H1 (cell line): ENCODE measurements at regions not wholly inside any gene's neighbourhood (a gene's known extent, or its start where the extent isn't known, plus 50 kb on each side); places are given as distances from the start of the nearest gene placed in this dataset.

ENCODE experiments used
- CTCF ChIA-PET: fragments of 300-600 bp; sonication (Branson Sonifier 250); formaldehyde crosslinking; loops from one replicate; lab custom pipeline; 2021; ENCODE audit not compliant: partially characterized antibody; lab: Charles Lee
- POLR2A ChIA-PET: fragments of 300-600 bp; sonication (Branson Sonifier 250); formaldehyde crosslinking; loops from one replicate; lab custom pipeline; 2021; ENCODE audit warnings: inconsistent platforms; ENCODE audit not compliant: partially characterized antibody; lab: Charles Lee
- DNase-seq, 2 experiments: peaks; one replicate each; pipeline versions ENCODE4 v3.0.0 to v3.0.0-alpha.2; 2010 to 2022; ENCODE audit warnings: low spot score in 2 of 2, low read depth in 1 of 2, mixed read lengths in 1 of 2
- FAIRE-seq: peaks from 2 replicates; lab custom pipeline; 2011; peaks lifted over from hg19 to GRCh38; lab: Jason Lieb, UNC
- H2AFZ ChIP-seq: 2 replicates; pipeline ENCODE4 v1.8.1; 2012; ENCODE audit warnings: low read length, inconsistent platforms
- H2AK5ac ChIP-seq: 2 replicates; pipeline ENCODE4 v1.6.1; 2013; ENCODE audit warnings: low read depth, low read length
- H2BK120ac ChIP-seq: replicated peaks from 2 replicates; pipeline ENCODE3; 2013; ENCODE audit warnings: low read depth, low read length, inconsistent platforms
- H2BK12ac ChIP-seq: 2 replicates; pipeline ENCODE4 v1.6.1; 2013; ENCODE audit warnings: low read depth, low read length
- H2BK15ac ChIP-seq: 2 replicates; pipeline ENCODE4 v1.6.1; 2013; ENCODE audit warnings: low read length
- H2BK20ac ChIP-seq: 2 replicates; pipeline ENCODE4 v1.6.1; 2013; ENCODE audit warnings: low read length
- H2BK5ac ChIP-seq: 2 replicates; pipeline ENCODE4 v1.6.1; 2013; ENCODE audit warnings: low read depth, low read length
- H3K14ac ChIP-seq: 2 replicates; pipeline ENCODE4 v1.6.1; 2013; ENCODE audit warnings: inconsistent platforms; ENCODE audit not compliant: insufficient read length
- H3K18ac ChIP-seq: 2 replicates; pipeline ENCODE4 v1.6.1; 2013; ENCODE audit warnings: low read length; ENCODE audit errors: extremely low read depth
- H3K23ac ChIP-seq: 2 replicates; pipeline ENCODE4 v1.6.1; 2013; ENCODE audit warnings: inconsistent platforms; ENCODE audit not compliant: insufficient read length
- H3K23me2 ChIP-seq: 2 replicates; pipeline ENCODE4 v1.6.1; 2013; ENCODE audit warnings: low read depth, low read length
- H3K27ac ChIP-seq: 2 replicates; pipeline ENCODE4 v1.6.1; 2011; ENCODE audit warnings: low read depth, low read length, inconsistent platforms
- H3K27me3 ChIP-seq, 4 experiments: replicated peaks in 1 of 4; 1 replicate in 1 of 4; 2 replicates in 3 of 4; pipeline versions ENCODE4 v1.6.1 to v1.8.1; 2011 to 2013; ENCODE audit warnings: low read length in 3 of 4, mild to moderate bottlenecking in 3 of 4, inconsistent platforms in 2 of 4, mixed read lengths in 2 of 4, moderate library complexity in 1 of 4; ENCODE audit not compliant: control insufficient read depth in 3 of 4, insufficient read depth in 3 of 4; ENCODE audit errors: extremely low read depth in 1 of 4
- H3K36me3 ChIP-seq, 4 experiments: 2 replicates each; pipeline versions ENCODE4 v1.6.1 to v1.8.1; 2011 to 2013; ENCODE audit warnings: mild to moderate bottlenecking in 4 of 4, low read length in 3 of 4, moderate library complexity in 2 of 4, control low read depth in 1 of 4, inconsistent platforms in 1 of 4; ENCODE audit not compliant: insufficient read depth in 4 of 4, control insufficient read depth in 2 of 4
- H3K4ac ChIP-seq: replicated peaks from 2 replicates; pipeline ENCODE3; 2013; ENCODE audit warnings: low read length, low read depth, mixed read lengths, inconsistent platforms; ENCODE audit not compliant: insufficient read length
- H3K4me1 ChIP-seq, 4 experiments: replicated peaks in 1 of 4; 1 replicate in 1 of 4; 2 replicates in 3 of 4; pipeline versions ENCODE4 v1.6.1 to v1.8.1; 2011 to 2013; ENCODE audit warnings: low read length in 3 of 4, inconsistent platforms in 2 of 4, mixed read lengths in 1 of 4; ENCODE audit not compliant: insufficient read depth in 4 of 4, control insufficient read depth in 3 of 4
- H3K4me2 ChIP-seq, 2 experiments: 2 replicates each; pipeline versions ENCODE4 v1.6.1 to v1.8.1; 2011 to 2013; ENCODE audit warnings: low read depth in 2 of 2, low read length in 2 of 2, control low read depth in 1 of 2, inconsistent platforms in 1 of 2, mild to moderate bottlenecking in 1 of 2; ENCODE audit not compliant: insufficient read depth in 1 of 2
- H3K4me3 ChIP-seq, 4 experiments: fragments of 200-600, 300-600 bp in 1 of 4; sonication (generic), shearing (Covaris generic), sonication (Bioruptor Twin) in 1 of 4; 2 replicates each; pipeline versions ENCODE4 v1.5.1 to v1.8.1; 2011 to 2016; ENCODE audit warnings: low read length in 4 of 4, low read depth in 3 of 4, control low read depth in 2 of 4, inconsistent platforms in 2 of 4, mild to moderate bottlenecking in 2 of 4, mixed read lengths in 1 of 4, moderate library complexity in 1 of 4; ENCODE audit not compliant: insufficient read depth in 2 of 4; ENCODE audit errors: extremely low read depth in 1 of 4
- H3K56ac ChIP-seq: replicated peaks from 2 replicates; pipeline ENCODE3; 2013; ENCODE audit warnings: low read depth, mild to moderate bottlenecking, mixed read lengths, low read length, inconsistent platforms; ENCODE audit not compliant: insufficient read length
- H3K79me1 ChIP-seq: 2 replicates; pipeline ENCODE4 v1.6.1; 2013; ENCODE audit warnings: low read depth, low read length, control low read depth
- H3K79me2 ChIP-seq, 2 experiments: 2 replicates each; pipeline versions ENCODE4 v1.6.1 to v1.8.1; 2012 to 2013; ENCODE audit warnings: low read length in 2 of 2, mild to moderate bottlenecking in 2 of 2, inconsistent platforms in 1 of 2; ENCODE audit not compliant: insufficient read depth in 2 of 2, control insufficient read depth in 1 of 2
- H3K9ac ChIP-seq, 4 experiments: replicated peaks in 1 of 4; 1 replicate in 1 of 4; 2 replicates in 3 of 4; pipeline versions ENCODE4 v1.6.1 to v1.8.1; 2011 to 2013; ENCODE audit warnings: low read depth in 3 of 4, low read length in 3 of 4, control low read depth in 2 of 4, mild to moderate bottlenecking in 2 of 4, moderate library complexity in 2 of 4, inconsistent platforms in 1 of 4; ENCODE audit errors: extremely low read depth in 1 of 4
- H3K9me3 ChIP-seq, 2 experiments: 2 replicates each; pipeline versions ENCODE4 v1.6.1 to v1.8.1; 2012 to 2013; ENCODE audit warnings: mild to moderate bottlenecking in 2 of 2, moderate library complexity in 2 of 2, control low read depth in 1 of 2, inconsistent platforms in 1 of 2, low read depth in 1 of 2, low read length in 1 of 2, mixed read lengths in 1 of 2; ENCODE audit not compliant: insufficient read depth in 2 of 2
- H4K20me1 ChIP-seq, 2 experiments: replicated peaks in 1 of 2; 2 replicates each; pipeline versions ENCODE3 to v1.8.1; 2011 to 2013; ENCODE audit warnings: inconsistent platforms in 2 of 2, low read length in 2 of 2, mild to moderate bottlenecking in 1 of 2; ENCODE audit not compliant: insufficient read depth in 2 of 2, control insufficient read depth in 1 of 2
- H4K5ac ChIP-seq: 2 replicates; pipeline ENCODE4 v1.6.1; 2013; ENCODE audit warnings: low read length, low read depth, mixed read lengths, inconsistent platforms; ENCODE audit not compliant: insufficient read length
- H4K8ac ChIP-seq: 2 replicates; pipeline ENCODE4 v1.8.0; 2013; ENCODE audit warnings: mild to moderate bottlenecking, moderate library complexity, low read length, inconsistent platforms; ENCODE audit not compliant: insufficient read depth; ENCODE audit errors: extremely low read depth
- H4K91ac ChIP-seq: replicated peaks from 2 replicates; pipeline ENCODE3; 2013; ENCODE audit warnings: low read length, mixed read lengths, inconsistent platforms; ENCODE audit not compliant: insufficient read length
- BCL11A ChIP-seq, 2 experiments: IDR thresholded peaks; one replicate each; pipeline ENCODE4 v1.6.1; 2011; ENCODE audit warnings: low read depth in 2 of 2, low read length in 2 of 2, mild to moderate bottlenecking in 2 of 2
- CBX5 ChIP-seq: fragments of 300-800, 300-1000 bp; sonication (generic); IDR thresholded peaks from 2 replicates; pipeline ENCODE4 v1.7.1; 2016; ENCODE audit warnings: antibody characterized with exemption, low read length, low read depth
- CHD2 ChIP-seq: IDR thresholded peaks from 2 replicates; pipeline ENCODE4 v1.6.1; 2012; ENCODE audit warnings: low read length, improper control_type of control experiment
- E2F6 ChIP-seq: IDR thresholded peaks from 2 replicates; pipeline ENCODE4 v1.6.1; 2012; ENCODE audit warnings: inconsistent platforms
- EGR1 ChIP-seq: IDR thresholded peaks from 2 replicates; pipeline ENCODE4 v1.6.1; 2011; ENCODE audit warnings: low read depth, low read length, borderline replicate concordance
- HDAC2 ChIP-seq, 2 experiments: fragments of 300-600 bp in 1 of 2; sonication (generic) in 1 of 2; IDR thresholded peaks; 2 replicates each; pipeline ENCODE4 v1.6.1; 2011 to 2012; ENCODE audit warnings: low read depth in 2 of 2, low read length in 2 of 2, mild to moderate bottlenecking in 2 of 2, moderate library complexity in 2 of 2, borderline replicate concordance in 1 of 2, inconsistent platforms in 1 of 2
- MAFK ChIP-seq: IDR thresholded peaks from 2 replicates; pipeline ENCODE4 v1.6.1; 2012; ENCODE audit warnings: low read depth, mild to moderate bottlenecking, improper control_type of control experiment, low read length
- PHF8 ChIP-seq: fragments of 200-600 bp; sonication (generic); conservative IDR thresholded peaks from 2 replicates; pipeline ENCODE4 v1.7.1; 2012; ENCODE audit warnings: low read depth, mild to moderate bottlenecking, inconsistent platforms, low read length, moderate library complexity
- POLR2A ChIP-seq, 2 experiments: IDR thresholded peaks; 1 replicate in 1 of 2; 2 replicates in 1 of 2; pipeline ENCODE4 v1.6.1; 2011; ENCODE audit warnings: low read depth in 2 of 2, low read length in 2 of 2, mild to moderate bottlenecking in 2 of 2; ENCODE audit errors: control extremely low read depth in 1 of 2
- POLR2AphosphoS5 ChIP-seq: IDR thresholded peaks from 2 replicates; pipeline ENCODE4 v1.6.1; 2011; ENCODE audit warnings: low read depth, low read length
- RBBP5 ChIP-seq: IDR thresholded peaks from 2 replicates; pipeline ENCODE4 v1.7.1; 2012; ENCODE audit warnings: low read depth, mild to moderate bottlenecking, inconsistent platforms, low read length, moderate library complexity, borderline replicate concordance
- SIN3A ChIP-seq, 2 experiments: IDR thresholded peaks in 1 of 2; conservative IDR thresholded peaks in 1 of 2; 2 replicates each; pipeline ENCODE4 v1.6.1; 2011 to 2012; ENCODE audit warnings: low read length in 2 of 2, improper control_type of control experiment in 1 of 2, low read depth in 1 of 2, mild to moderate bottlenecking in 1 of 2
- SIX5 ChIP-seq: IDR thresholded peaks from 2 replicates; pipeline ENCODE4 v1.6.1; 2011; ENCODE audit warnings: mild to moderate bottlenecking, low read depth, low read length
- WGBS, 2 experiments: shearing (Covaris generic) in 1 of 2; methylation state at CpG; one replicate each; pipeline versions ENCODE4 v1.1.6 to v1.1.7; 2013 to 2015; ENCODE audit warnings: low lambda C conversion rate in 2 of 2, mixed read lengths in 2 of 2, inconsistent platforms in 1 of 2, low coverage in 1 of 2, missing lambda C conversion rate in 1 of 2; ENCODE audit not compliant: insufficient replicate concordance in 2 of 2, insufficient coverage in 1 of 2, insufficient read length in 1 of 2; ENCODE audit errors: extremely low coverage in 1 of 2, missing lambda C conversion rate in 1 of 2; 5-methylcytosine and 5-hydroxymethylcytosine counted together

GRCh38 chr9:21589344-21590056 is 107.4 kb upstream of the IFNE start:
- FAIRE-seq = no peak
- H3K4me3 ChIP-seq = no peak overlapping the region
- no peak overlapping the region for H3K14ac ChIP-seq
- H2BK120ac ChIP-seq = no peak overlapping the region
- no peaks in the 10 kb centered on the region for H3K27me3 ChIP-seq
- no peak overlapping the region for H3K56ac ChIP-seq
- no peak overlapping the region for H3K18ac ChIP-seq
- no peak overlapping the region for H3K23ac ChIP-seq
- H3K4me1 ChIP-seq = peaks cover 0 to 7% (median 0%) of the 10 kb centered on the region in 4 experiments; a peak in 2 of 7 replicates
- H2BK12ac ChIP-seq = no peak overlapping the region
- no peak overlapping the region for H2BK20ac ChIP-seq
- no peak overlapping the region for H4K8ac ChIP-seq
- no peak overlapping the region for H3K27ac ChIP-seq
- WGBS, 2 experiments = 92% methylated on average over 8 of the region's 8 CpGs; no CpG with 5 or more reads in 1 of the 2 experiments
- no peaks in the 10 kb centered on the region for H3K9me3 ChIP-seq
- POLR2A ChIA-PET = no interaction called here
- H2BK5ac ChIP-seq = no peak overlapping the region
- no peak overlapping the region for H3K4me2 ChIP-seq
- CTCF ChIA-PET = interaction anchor here (1.0 kb wide), 1 partner anchor 124 kb away, joined by 3 read pairs; no protein-coding TSS in a partner anchor
- H2AFZ ChIP-seq = peak overlapping the region; percentile 65
- H4K20me1 ChIP-seq = no peaks in the 10 kb centered on the region
- H3K23me2 ChIP-seq = no peaks in the 10 kb centered on the region
- no peaks in the 10 kb centered on the region for H3K79me1 ChIP-seq
- H4K91ac ChIP-seq = no peak overlapping the region
- no peak overlapping the region for H4K5ac ChIP-seq
- no peak overlapping the region for H3K9ac ChIP-seq
- no peaks in the 10 kb centered on the region for H3K36me3 ChIP-seq
- no peak overlapping the region for H3K4ac ChIP-seq
- no peaks in the 10 kb centered on the region for H3K79me2 ChIP-seq
- H2BK15ac ChIP-seq = no peak overlapping the region
- no peak for DNase-seq
- H2AK5ac ChIP-seq = no peak overlapping the region
- no peak for TF ChIP-seq SIN3A (conservative IDR thresholded peaks at IDR 0.05 in 1 of 2, IDR thresholded peaks at IDR 0.05 in 1 of 2; ENCODE audit: low read depth in 1 of 2, low read length in 2 of 2)
- no peak for TF ChIP-seq E2F6
- no peak for TF ChIP-seq CBX5
- no peak for TF ChIP-seq MAFK
- no peak for TF ChIP-seq SIX5
- TF ChIP-seq HDAC2 (IDR thresholded peaks at IDR 0.05; ENCODE audit: borderline replicate concordance in 1 of 2, low read depth in 2 of 2, low read length in 2 of 2) = no peak
- TF ChIP-seq EGR1 = no peak
- TF ChIP-seq CHD2 = no peak
- TF ChIP-seq PHF8 = no peak
- no peak for TF ChIP-seq BCL11A (IDR thresholded peaks at IDR 0.05; ENCODE audit: low read depth in 2 of 2, low read length in 2 of 2)
- TF ChIP-seq POLR2AphosphoS5 = no peak
- TF ChIP-seq RBBP5 = no peak
- TF ChIP-seq POLR2A (IDR thresholded peaks at IDR 0.05; ENCODE audit: control extremely low read depth in 1 of 2, low read depth in 2 of 2, low read length in 2 of 2) = no peak
